GM21528 (cell line): ENCODE measurements at regions not wholly inside any gene's neighbourhood (a gene's known extent, or its start where the extent isn't known, plus 50 kb on each side); places are given as distances from the start of the nearest gene placed in this dataset.

ENCODE experiments used
- ATAC-seq: cut with Tn5 transposase; IDR thresholded peaks from one replicate; pipeline ENCODE4 v1.9.1; 2021; ENCODE audit warnings: mild to moderate bottlenecking, moderate library complexity; ENCODE audit not compliant: unreplicated experiment, low FRiP score

- no peak for ATAC-seq
Measured at GRCh38 chr4:177099211-177099610, 210.5 kb upstream of the NEIL3 start.

- ATAC-seq, result no peak
Measured at GRCh38 chr4:177100307-177100706, 209.4 kb upstream of the NEIL3 start.

GRCh38 chr4:177103619-177104018, 206.1 kb upstream of the NEIL3 start:
- ATAC-seq, result no peak

- no peak for ATAC-seq
Measured at GRCh38 chr4:177105536-177105935, 204.1 kb upstream of the NEIL3 start.

GRCh38 chr4:177107288-177107921, 202.3 kb upstream of the NEIL3 start:
- ATAC-seq, result no peak

GRCh38 chr4:177108708-177109107, 201.0 kb upstream of the NEIL3 start:
- ATAC-seq, result no peak

- no peak for ATAC-seq
Measured at GRCh38 chr4:177109769-177110168, 199.9 kb upstream of the NEIL3 start.

- ATAC-seq, result no peak
Measured at GRCh38 chr4:177116161-177116560, 193.5 kb upstream of the NEIL3 start.

- ATAC-seq, result no peak
Measured at GRCh38 chr4:177117256-177117655, 192.4 kb upstream of the NEIL3 start.

- no peak for ATAC-seq
Measured at GRCh38 chr4:177118596-177118995, 191.1 kb upstream of the NEIL3 start.

- no peak for ATAC-seq
Measured at GRCh38 chr4:177119021-177119471, 190.6 kb upstream of the NEIL3 start.

GRCh38 chr4:177119691-177120090, 190.0 kb upstream of the NEIL3 start:
- no peak for ATAC-seq

- no peak for ATAC-seq
Measured at GRCh38 chr4:177123811-177124210, 185.9 kb upstream of the NEIL3 start.

GRCh38 chr4:177124349-177125064, 185.2 kb upstream of the NEIL3 start:
- ATAC-seq, result no peak

GRCh38 chr4:177125656-177126055, 184.0 kb upstream of the NEIL3 start:
- ATAC-seq, result no peak

GRCh38 chr4:177127658-177128057, 182.0 kb upstream of the NEIL3 start:
- ATAC-seq, result no peak

GRCh38 chr4:177128306-177128705, 181.4 kb upstream of the NEIL3 start:
- no peak for ATAC-seq

GRCh38 chr4:177131736-177132135, 177.9 kb upstream of the NEIL3 start:
- ATAC-seq, result no peak

- no peak for ATAC-seq
Measured at GRCh38 chr4:177147668-177148067, 162.0 kb upstream of the NEIL3 start.

GRCh38 chr4:177155454-177155853, 154.2 kb upstream of the NEIL3 start:
- no peak for ATAC-seq

GRCh38 chr4:177159600-177159999, 150.1 kb upstream of the NEIL3 start:
- ATAC-seq, result no peak

GRCh38 chr4:177161781-177162180, 147.9 kb upstream of the NEIL3 start:
- ATAC-seq, result no peak
